H1 (cell line): ENCODE measurements at regions not wholly inside any gene's neighbourhood (a gene's known extent, or its start where the extent isn't known, plus 50 kb on each side); places are given as distances from the start of the nearest gene placed in this dataset.

Experiments used
- CTCF ChIA-PET: fragments of 300-600 bp; sonication (Branson Sonifier 250); formaldehyde crosslinking; loops from one replicate; lab custom pipeline; 2021; ENCODE audit not compliant: partially characterized antibody; lab: Charles Lee
- POLR2A ChIA-PET: fragments of 300-600 bp; sonication (Branson Sonifier 250); formaldehyde crosslinking; loops from one replicate; lab custom pipeline; 2021; ENCODE audit warnings: inconsistent platforms; ENCODE audit not compliant: partially characterized antibody; lab: Charles Lee
- DNase-seq, 2 experiments: peaks; one replicate each; pipeline versions ENCODE4 v3.0.0 to v3.0.0-alpha.2; 2010 to 2022; ENCODE audit warnings: low spot score in 2 of 2, low read depth in 1 of 2, mixed read lengths in 1 of 2
- FAIRE-seq: peaks from 2 replicates; lab custom pipeline; 2011; peaks lifted over from hg19 to GRCh38; lab: Jason Lieb, UNC
- H2AFZ ChIP-seq: 2 replicates; pipeline ENCODE4 v1.8.1; 2012; ENCODE audit warnings: low read length, inconsistent platforms
- H2AK5ac ChIP-seq: 2 replicates; pipeline ENCODE4 v1.6.1; 2013; ENCODE audit warnings: low read depth, low read length
- H2BK120ac ChIP-seq: replicated peaks from 2 replicates; pipeline ENCODE3; 2013; ENCODE audit warnings: low read depth, low read length, inconsistent platforms
- H2BK12ac ChIP-seq: 2 replicates; pipeline ENCODE4 v1.6.1; 2013; ENCODE audit warnings: low read depth, low read length
- H2BK15ac ChIP-seq: 2 replicates; pipeline ENCODE4 v1.6.1; 2013; ENCODE audit warnings: low read length
- H2BK20ac ChIP-seq: 2 replicates; pipeline ENCODE4 v1.6.1; 2013; ENCODE audit warnings: low read length
- H2BK5ac ChIP-seq: 2 replicates; pipeline ENCODE4 v1.6.1; 2013; ENCODE audit warnings: low read depth, low read length
- H3K14ac ChIP-seq: 2 replicates; pipeline ENCODE4 v1.6.1; 2013; ENCODE audit warnings: inconsistent platforms; ENCODE audit not compliant: insufficient read length
- H3K18ac ChIP-seq: 2 replicates; pipeline ENCODE4 v1.6.1; 2013; ENCODE audit warnings: low read length; ENCODE audit errors: extremely low read depth
- H3K23ac ChIP-seq: 2 replicates; pipeline ENCODE4 v1.6.1; 2013; ENCODE audit warnings: inconsistent platforms; ENCODE audit not compliant: insufficient read length
- H3K23me2 ChIP-seq: 2 replicates; pipeline ENCODE4 v1.6.1; 2013; ENCODE audit warnings: low read depth, low read length
- H3K27ac ChIP-seq: 2 replicates; pipeline ENCODE4 v1.6.1; 2011; ENCODE audit warnings: low read depth, low read length, inconsistent platforms
- H3K27me3 ChIP-seq, 4 experiments: replicated peaks in 1 of 4; 1 replicate in 1 of 4; 2 replicates in 3 of 4; pipeline versions ENCODE4 v1.6.1 to v1.8.1; 2011 to 2013; ENCODE audit warnings: low read length in 3 of 4, mild to moderate bottlenecking in 3 of 4, inconsistent platforms in 2 of 4, mixed read lengths in 2 of 4, moderate library complexity in 1 of 4; ENCODE audit not compliant: control insufficient read depth in 3 of 4, insufficient read depth in 3 of 4; ENCODE audit errors: extremely low read depth in 1 of 4
- H3K36me3 ChIP-seq, 4 experiments: 2 replicates each; pipeline versions ENCODE4 v1.6.1 to v1.8.1; 2011 to 2013; ENCODE audit warnings: mild to moderate bottlenecking in 4 of 4, low read length in 3 of 4, moderate library complexity in 2 of 4, control low read depth in 1 of 4, inconsistent platforms in 1 of 4; ENCODE audit not compliant: insufficient read depth in 4 of 4, control insufficient read depth in 2 of 4
- H3K4ac ChIP-seq: replicated peaks from 2 replicates; pipeline ENCODE3; 2013; ENCODE audit warnings: low read length, low read depth, mixed read lengths, inconsistent platforms; ENCODE audit not compliant: insufficient read length
- H3K4me1 ChIP-seq, 4 experiments: replicated peaks in 1 of 4; 1 replicate in 1 of 4; 2 replicates in 3 of 4; pipeline versions ENCODE4 v1.6.1 to v1.8.1; 2011 to 2013; ENCODE audit warnings: low read length in 3 of 4, inconsistent platforms in 2 of 4, mixed read lengths in 1 of 4; ENCODE audit not compliant: insufficient read depth in 4 of 4, control insufficient read depth in 3 of 4
- H3K4me2 ChIP-seq, 2 experiments: 2 replicates each; pipeline versions ENCODE4 v1.6.1 to v1.8.1; 2011 to 2013; ENCODE audit warnings: low read depth in 2 of 2, low read length in 2 of 2, control low read depth in 1 of 2, inconsistent platforms in 1 of 2, mild to moderate bottlenecking in 1 of 2; ENCODE audit not compliant: insufficient read depth in 1 of 2
- H3K4me3 ChIP-seq, 4 experiments: fragments of 200-600, 300-600 bp in 1 of 4; sonication (generic), shearing (Covaris generic), sonication (Bioruptor Twin) in 1 of 4; 2 replicates each; pipeline versions ENCODE4 v1.5.1 to v1.8.1; 2011 to 2016; ENCODE audit warnings: low read length in 4 of 4, low read depth in 3 of 4, control low read depth in 2 of 4, inconsistent platforms in 2 of 4, mild to moderate bottlenecking in 2 of 4, mixed read lengths in 1 of 4, moderate library complexity in 1 of 4; ENCODE audit not compliant: insufficient read depth in 2 of 4; ENCODE audit errors: extremely low read depth in 1 of 4
- H3K56ac ChIP-seq: replicated peaks from 2 replicates; pipeline ENCODE3; 2013; ENCODE audit warnings: low read depth, mild to moderate bottlenecking, mixed read lengths, low read length, inconsistent platforms; ENCODE audit not compliant: insufficient read length
- H3K79me1 ChIP-seq: 2 replicates; pipeline ENCODE4 v1.6.1; 2013; ENCODE audit warnings: low read depth, low read length, control low read depth
- H3K79me2 ChIP-seq, 2 experiments: 2 replicates each; pipeline versions ENCODE4 v1.6.1 to v1.8.1; 2012 to 2013; ENCODE audit warnings: low read length in 2 of 2, mild to moderate bottlenecking in 2 of 2, inconsistent platforms in 1 of 2; ENCODE audit not compliant: insufficient read depth in 2 of 2, control insufficient read depth in 1 of 2
- H3K9ac ChIP-seq, 4 experiments: replicated peaks in 1 of 4; 1 replicate in 1 of 4; 2 replicates in 3 of 4; pipeline versions ENCODE4 v1.6.1 to v1.8.1; 2011 to 2013; ENCODE audit warnings: low read depth in 3 of 4, low read length in 3 of 4, control low read depth in 2 of 4, mild to moderate bottlenecking in 2 of 4, moderate library complexity in 2 of 4, inconsistent platforms in 1 of 4; ENCODE audit errors: extremely low read depth in 1 of 4
- H3K9me3 ChIP-seq, 2 experiments: 2 replicates each; pipeline versions ENCODE4 v1.6.1 to v1.8.1; 2012 to 2013; ENCODE audit warnings: mild to moderate bottlenecking in 2 of 2, moderate library complexity in 2 of 2, control low read depth in 1 of 2, inconsistent platforms in 1 of 2, low read depth in 1 of 2, low read length in 1 of 2, mixed read lengths in 1 of 2; ENCODE audit not compliant: insufficient read depth in 2 of 2
- H4K20me1 ChIP-seq, 2 experiments: replicated peaks in 1 of 2; 2 replicates each; pipeline versions ENCODE3 to v1.8.1; 2011 to 2013; ENCODE audit warnings: inconsistent platforms in 2 of 2, low read length in 2 of 2, mild to moderate bottlenecking in 1 of 2; ENCODE audit not compliant: insufficient read depth in 2 of 2, control insufficient read depth in 1 of 2
- H4K5ac ChIP-seq: 2 replicates; pipeline ENCODE4 v1.6.1; 2013; ENCODE audit warnings: low read length, low read depth, mixed read lengths, inconsistent platforms; ENCODE audit not compliant: insufficient read length
- H4K8ac ChIP-seq: 2 replicates; pipeline ENCODE4 v1.8.0; 2013; ENCODE audit warnings: mild to moderate bottlenecking, moderate library complexity, low read length, inconsistent platforms; ENCODE audit not compliant: insufficient read depth; ENCODE audit errors: extremely low read depth
- H4K91ac ChIP-seq: replicated peaks from 2 replicates; pipeline ENCODE3; 2013; ENCODE audit warnings: low read length, mixed read lengths, inconsistent platforms; ENCODE audit not compliant: insufficient read length
- CEBPB ChIP-seq: IDR thresholded peaks from 2 replicates; pipeline ENCODE4 v1.6.1; 2012; ENCODE audit warnings: low read depth, low read length
- SIRT6 ChIP-seq: IDR thresholded peaks from one replicate; pipeline ENCODE4 v1.7.1; 2012; ENCODE audit warnings: low read length, inconsistent platforms
- WGBS, 2 experiments: shearing (Covaris generic) in 1 of 2; methylation state at CpG; one replicate each; pipeline versions ENCODE4 v1.1.6 to v1.1.7; 2013 to 2015; ENCODE audit warnings: low lambda C conversion rate in 2 of 2, mixed read lengths in 2 of 2, inconsistent platforms in 1 of 2, low coverage in 1 of 2, missing lambda C conversion rate in 1 of 2; ENCODE audit not compliant: insufficient replicate concordance in 2 of 2, insufficient coverage in 1 of 2, insufficient read length in 1 of 2; ENCODE audit errors: extremely low coverage in 1 of 2, missing lambda C conversion rate in 1 of 2; 5-methylcytosine and 5-hydroxymethylcytosine counted together

- H3K14ac ChIP-seq = no peak overlapping the region
- no peak overlapping the region for H2BK120ac ChIP-seq
- no peaks in the 10 kb centered on the region for H3K27me3 ChIP-seq
- H3K36me3 ChIP-seq = no peaks in the 10 kb centered on the region
- no peaks in the 10 kb centered on the region for H3K79me2 ChIP-seq
- H3K4me1 ChIP-seq = no peaks in the 10 kb centered on the region
- CTCF ChIA-PET = interaction anchor here (0.9 to 1.3 kb wide), 2 partner anchors 8 to 24 kb away, joined by 3 to 4 read pairs; no protein-coding TSS in a partner anchor
- DNase-seq = no peak
- no peaks in the 10 kb centered on the region for H3K9me3 ChIP-seq
- H2AFZ ChIP-seq = no peak overlapping the region
- H2AK5ac ChIP-seq = no peak overlapping the region
- H3K4ac ChIP-seq = no peak overlapping the region
- H3K23ac ChIP-seq = no peak overlapping the region
- no peak overlapping the region for H2BK12ac ChIP-seq
- WGBS, 2 experiments = 74% methylated on average over 3 of the region's 3 CpGs; no CpG with 5 or more reads in 1 of the 2 experiments
- H3K4me2 ChIP-seq = no peak overlapping the region
- H3K23me2 ChIP-seq = no peaks in the 10 kb centered on the region
- H3K18ac ChIP-seq = no peak overlapping the region
- no peak overlapping the region for H2BK15ac ChIP-seq
- no peaks in the 10 kb centered on the region for H4K20me1 ChIP-seq
- H2BK20ac ChIP-seq = no peak overlapping the region
- no peak overlapping the region for H4K91ac ChIP-seq
- POLR2A ChIA-PET = no interaction called here
- no peak overlapping the region for H3K4me3 ChIP-seq
- FAIRE-seq = no peak
- no peak overlapping the region for H3K27ac ChIP-seq
- no peak overlapping the region for H3K9ac ChIP-seq
- H2BK5ac ChIP-seq = no peak overlapping the region
- H4K8ac ChIP-seq = no peak overlapping the region
- H3K56ac ChIP-seq = no peak overlapping the region
- TF ChIP-seq CEBPB (peak; percentile 4; the same call in 1 of the 2 replicates), SIRT6 (no peak)
- no peaks in the 10 kb centered on the region for H3K79me1 ChIP-seq
- H4K5ac ChIP-seq = no peak overlapping the region
Measured at GRCh38 chr6:74115674-74116073, 419.7 kb downstream of the CD109 start.
